ENCODE measurements at regions not wholly inside any gene's neighbourhood (a gene's known extent, or its start where the extent isn't known, plus 50 kb on each side); places are given as distances from the start of the nearest gene placed in this dataset.

GRCh38 chr4:138803051-138803450 lies 212.5 kb upstream of the NOCT start:
- Histone ChIP-seq H4K20me1 (replicated peaks; ENCODE audit: control insufficient read depth, extremely low read depth, insufficient read depth, low read length) (no peaks in the 10 kb centered on the region), H3K9ac (replicated peaks; ENCODE audit: extremely low read depth, insufficient read depth, low read length) (no peak overlapping the region), H3K27ac (ENCODE audit: insufficient read depth, low read depth, low read length) (no peak overlapping the region), H3K4me2 (ENCODE audit: insufficient read depth, low read length) (no peak overlapping the region), H3K79me2 (ENCODE audit: control insufficient read depth, insufficient read depth, low read length) (no peaks in the 10 kb centered on the region), H2AFZ (ENCODE audit: low read depth, low read length) (no peak overlapping the region), H3K27me3 (ENCODE audit: control insufficient read depth in 2 of 2, insufficient read depth in 2 of 2, low read length in 2 of 2) (peaks cover 6 to 49% of the 10 kb centered on the region in 2 experiments), H3K9me3 (replicated peaks; ENCODE audit: control insufficient read depth, insufficient read depth, low read length) (no peaks in the 10 kb centered on the region), H3K9me1 (replicated peaks; ENCODE audit: control insufficient read depth, extremely low read depth, insufficient read depth, low read length) (no peaks in the 10 kb centered on the region), H3K36me3 (ENCODE audit: control insufficient read depth in 2 of 2, extremely low read depth in 1 of 2, insufficient read depth in 2 of 2, low read length in 2 of 2) (no peaks in the 10 kb centered on the region), H3K4me3 (replicated peaks in 1 of 3; ENCODE audit: insufficient read depth in 1 of 3, low read depth in 1 of 3, low read length in 3 of 3) (no peak overlapping the region), H3K4me1 (ENCODE audit: control insufficient read depth, extremely low read depth, insufficient read depth, low read length) (no peaks in the 10 kb centered on the region)
- BruUV-seq (replicated peaks): no TSS peak
- ChIA-PET CTCF (no interaction called here), POLR2A (no interaction called here)
- dilution Hi-C loops (cut with MboI; ENCODE audit: extremely low pct_ligation_motif_present, low sequenced_read_pairs) (no loop called here), intact Hi-C loops (cut with micrococcal nuclease) (no loop called here)
- TF ChIP-seq CTCF (IDR thresholded peaks at IDR 0.05; ENCODE audit: extremely low read depth in 1 of 2, insufficient read depth in 1 of 2, low read depth in 1 of 2, low read length in 2 of 2) (no peak), GATA2 (IDR thresholded peaks at IDR 0.05; ENCODE audit: insufficient read depth, insufficient read length, low read depth, low read length) (no peak), MYC (IDR thresholded peaks at IDR 0.05; ENCODE audit: low read depth, low read length) (no peak), EZH2 (IDR thresholded peaks at IDR 0.05; ENCODE audit: borderline replicate concordance, low read depth, low read length, severe bottlenecking) (no peak), JUN (IDR thresholded peaks at IDR 0.05; ENCODE audit: borderline replicate concordance, insufficient read depth, insufficient read length, low read depth) (no peak), FOS (IDR thresholded peaks at IDR 0.05; ENCODE audit: borderline replicate concordance, insufficient read depth, low read length) (no peak), MAX (IDR thresholded peaks at IDR 0.05; ENCODE audit: insufficient read depth, insufficient read length) (no peak)
- FAIRE-seq (no peak), DNase-seq (ENCODE audit: low read depth, low spot score) (no peak)
